ENCODE measurements at regions not wholly inside any gene's neighbourhood (a gene's known extent, or its start where the extent isn't known, plus 50 kb on each side); places are given as distances from the start of the nearest gene placed in this dataset.

DNA sequence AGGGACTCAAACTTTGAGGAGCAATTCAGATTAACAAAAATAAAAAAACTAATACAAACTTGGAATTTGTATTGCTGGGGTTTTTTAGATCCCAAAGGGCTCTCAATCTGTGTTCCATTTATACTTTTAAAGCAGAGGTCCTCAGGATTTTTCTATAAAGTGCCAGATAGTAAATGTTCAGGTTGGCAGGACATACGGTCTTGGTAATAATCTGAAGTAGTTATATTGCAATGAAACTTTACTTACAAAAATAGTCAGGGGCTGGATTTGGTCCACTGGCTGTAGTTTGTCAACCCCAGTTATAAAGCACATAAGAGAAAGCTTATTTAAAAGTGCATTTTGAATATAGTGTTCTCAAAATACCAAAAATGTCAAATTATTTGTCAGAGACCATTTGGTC is 164.1 kb upstream of the CTSO start:
- no peak for ATAC-seq
- TF ChIP-seq CTCF (IDR thresholded peaks at IDR 0.05), result no peak
- no peak for TF ChIP-seq POLR2A (IDR thresholded peaks at IDR 0.05)
- no peak for TF ChIP-seq POLR2AphosphoS5 (IDR thresholded peaks at IDR 0.05)
- no peak for TF ChIP-seq EP300 (IDR thresholded peaks at IDR 0.05)
- H3K9me3 ChIP-seq, result no peaks in the 10 kb centered on the region

GRCh38 chr4:156116991-156117390 is 163.3 kb upstream of the CTSO start:
- TF ChIP-seq POLR2AphosphoS5 (IDR thresholded peaks at IDR 0.05), result no peak
- TF ChIP-seq POLR2A (IDR thresholded peaks at IDR 0.05), result no peak
- TF ChIP-seq EP300 (IDR thresholded peaks at IDR 0.05), result no peak
- no peak for TF ChIP-seq CTCF (IDR thresholded peaks at IDR 0.05)
- Histone ChIP-seq H3K4me3 (no peak overlapping the region), H3K27me3 (no peaks in the 10 kb centered on the region), H3K9me3 (no peaks in the 10 kb centered on the region), H3K36me3 (no peaks in the 10 kb centered on the region), H3K4me1 (peaks cover 0 to 3% (median 0%) of the 10 kb centered on the region in 3 donors), H3K27ac (no peak overlapping the region)
- no peak for ATAC-seq

More for the DNA sequence above, 164.1 kb upstream of the CTSO start:
- Histone ChIP-seq H3K4me3 (no peak overlapping the region), H3K27me3 (no peaks in the 10 kb centered on the region), H3K36me3 (no peaks in the 10 kb centered on the region), H3K4me1 (peaks cover 0 to 3% (median 0%) of the 10 kb centered on the region in 3 donors), H3K27ac (no peak overlapping the region)
- WGBS, 2 donors (ENCODE audit: low coverage in 1 of 2), result 14 to 36% methylated on average over 1 of the region's 1 CpG

DNA sequence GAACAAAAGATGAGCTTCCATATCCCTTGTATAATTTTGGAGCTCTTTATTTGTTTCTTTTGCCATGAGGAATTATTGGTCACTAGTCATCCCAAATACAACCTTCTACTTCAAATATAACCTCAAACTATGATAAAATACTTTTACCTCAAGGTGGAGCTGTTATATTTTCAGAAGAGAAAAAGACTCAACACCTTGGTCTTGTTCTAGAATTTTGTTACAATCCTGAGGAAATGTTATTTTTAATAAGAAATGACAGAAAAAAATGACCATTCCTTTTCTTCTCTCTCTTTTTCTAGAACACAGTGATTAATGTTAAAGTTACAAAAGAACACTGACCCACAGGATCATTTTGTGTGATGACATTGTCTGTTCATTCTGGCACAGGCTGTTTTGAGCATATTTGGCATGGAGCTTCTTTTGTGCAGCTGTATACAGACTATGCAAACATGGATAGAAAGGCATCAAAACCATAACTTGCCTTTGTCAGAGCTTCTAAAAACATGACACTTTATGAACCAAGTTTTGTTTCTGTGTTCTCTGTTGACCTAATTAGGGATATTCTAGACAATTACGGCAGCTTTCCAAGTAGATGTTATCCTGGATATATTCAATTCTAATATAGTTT is 159.6 kb upstream of the CTSO start:
- H3K27me3 ChIP-seq, result no peaks in the 10 kb centered on the region
- no peak for ATAC-seq
- H3K9me3 ChIP-seq, result no peaks in the 10 kb centered on the region
- 9 to 36% methylated on average over 1 of the region's 1 CpG for WGBS, 2 donors (ENCODE audit: low coverage in 1 of 2)
- H3K27ac ChIP-seq, result no peak overlapping the region
- no peak overlapping the region for H3K4me3 ChIP-seq
- no peaks in the 10 kb centered on the region for H3K36me3 ChIP-seq
- peaks cover 0 to 3% (median 0%) of the 10 kb centered on the region in 3 donors for H3K4me1 ChIP-seq
- TF ChIP-seq CTCF (IDR thresholded peaks at IDR 0.05), result peak in 1 of 4 experiments; percentile 30
- TF ChIP-seq POLR2A (IDR thresholded peaks at IDR 0.05), result no peak
- no peak for TF ChIP-seq EP300 (IDR thresholded peaks at IDR 0.05)
- no peak for TF ChIP-seq POLR2AphosphoS5 (IDR thresholded peaks at IDR 0.05)

DNA sequence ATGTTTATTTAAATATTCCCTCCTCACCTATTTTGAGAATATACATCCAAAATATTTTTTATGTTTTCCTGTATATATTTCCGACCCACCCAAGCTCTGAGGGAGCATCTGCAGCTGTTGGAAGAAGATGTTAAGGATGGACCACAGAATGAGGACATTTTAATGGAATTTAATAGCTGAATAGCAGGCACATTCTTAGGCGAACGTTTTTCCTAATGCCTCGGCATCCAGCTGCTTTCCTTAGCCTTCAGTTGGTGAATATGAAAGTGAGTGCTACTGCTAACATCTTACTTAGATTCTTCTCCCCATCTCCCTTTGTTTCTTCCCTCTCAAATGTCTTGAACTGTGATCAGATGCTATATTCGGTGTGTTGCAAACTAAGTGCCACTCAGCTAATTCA is 158.0 kb upstream of the CTSO start:
- TF ChIP-seq CTCF (IDR thresholded peaks at IDR 0.05), result no peak
- TF ChIP-seq POLR2A (IDR thresholded peaks at IDR 0.05), result no peak
- no peak for TF ChIP-seq EP300 (IDR thresholded peaks at IDR 0.05)
- TF ChIP-seq POLR2AphosphoS5 (IDR thresholded peaks at IDR 0.05), result no peak
- Histone ChIP-seq H3K27ac (no peak overlapping the region), H3K9me3 (no peaks in the 10 kb centered on the region), H3K27me3 (no peaks in the 10 kb centered on the region), H3K4me3 (no peak overlapping the region), H3K4me1 (no peaks in the 10 kb centered on the region), H3K36me3 (no peaks in the 10 kb centered on the region)
- ATAC-seq, result no peak
- 62 to 66% methylated on average over 5 of the region's 5 CpGs for WGBS, 2 donors (ENCODE audit: low coverage in 1 of 2)

All from gastroesophageal sphincter (tissue), 4 donors.